Mesothelial cell of epicardium (in vitro differentiated cells): ENCODE measurements at regions not wholly inside any gene's neighbourhood (a gene's known extent, or its start where the extent isn't known, plus 50 kb on each side); places are given as distances from the start of the nearest gene placed in this dataset.
"Not testable (repeated sequence)": the region's sequence is repeated elsewhere in the genome, so short reads cannot be mapped to it uniquely, and the experiment has no call there.

Source experiments
- DNase-seq, 2 experiments: peaks; one replicate each; pipeline ENCODE4 v3.0.0; 2021; ENCODE audit warnings: low spot score in 2 of 2; ENCODE audit not compliant: unreplicated experiment in 2 of 2
- H3K27ac Mint-ChIP-seq: 2 replicates; pipeline ENCODE4 v1.8.0; 2021; ENCODE audit warnings: mixed read lengths
- H3K27me3 Mint-ChIP-seq: 2 replicates; pipeline ENCODE4 v1.8.0; 2021; ENCODE audit warnings: low read depth, mixed read lengths
- H3K36me3 Mint-ChIP-seq: 2 replicates; pipeline ENCODE4 v1.8.0; 2021; ENCODE audit warnings: mixed read lengths
- H3K4me1 Mint-ChIP-seq: 2 replicates; pipeline ENCODE4 v1.8.0; 2021; ENCODE audit warnings: mixed read lengths
- H3K4me3 Mint-ChIP-seq: 2 replicates; pipeline ENCODE4 v1.8.0; 2021; ENCODE audit warnings: mild to moderate bottlenecking, moderate library complexity, mixed read lengths
- H3K9me3 Mint-ChIP-seq: 2 replicates; pipeline ENCODE4 v1.8.0; 2021; ENCODE audit warnings: mixed read lengths
- CTCF ChIP-seq: fragments of 200-600 bp; sonication (generic); IDR thresholded peaks from one replicate; pipeline ENCODE4 v1.5.0; 2021; ENCODE audit warnings: antibody characterized with exemption; ENCODE audit not compliant: unreplicated experiment

GRCh38 chr18:49693717-49694005, 119.7 kb downstream of the ACAA2 start:
- H3K27me3 Mint-ChIP-seq, result no peaks in the 10 kb centered on the region
- no peak for DNase-seq
- no peak overlapping the region for H3K4me3 Mint-ChIP-seq
- peaks cover 9% of the 10 kb centered on the region for H3K9me3 Mint-ChIP-seq
- no peak for TF ChIP-seq CTCF
- H3K27ac Mint-ChIP-seq, result peak overlapping the region; percentile 72
- peaks cover 47% of the 10 kb centered on the region for H3K4me1 Mint-ChIP-seq
- no peaks in the 10 kb centered on the region for H3K36me3 Mint-ChIP-seq

- Mint-ChIP-seq H3K4me1 (peaks cover 46% of the 10 kb centered on the region), H3K9me3 (peaks cover 13% of the 10 kb centered on the region), H3K4me3 (no peak overlapping the region), H3K36me3 (no peaks in the 10 kb centered on the region), H3K27ac (peak overlapping the region; percentile 72), H3K27me3 (no peaks in the 10 kb centered on the region)
- TF ChIP-seq CTCF, result no peak
- DNase-seq, result no peak
These were observed 120.2 kb downstream of the ACAA2 start for GRCh38 chr18:49692906-49693716.

GRCh38 chr18:49691177-49691608, 122.1 kb downstream of the ACAA2 start:
- peaks cover 13% of the 10 kb centered on the region for H3K9me3 Mint-ChIP-seq
- no peak for TF ChIP-seq CTCF
- H3K27ac Mint-ChIP-seq, result no peak overlapping the region
- H3K4me3 Mint-ChIP-seq, result no peak overlapping the region
- H3K36me3 Mint-ChIP-seq, result no peaks in the 10 kb centered on the region
- H3K27me3 Mint-ChIP-seq, result no peaks in the 10 kb centered on the region
- peaks cover 36% of the 10 kb centered on the region for H3K4me1 Mint-ChIP-seq
- no peak for DNase-seq

- Mint-ChIP-seq H3K27me3 (no peaks in the 10 kb centered on the region), H3K9me3 (peaks cover 13% of the 10 kb centered on the region)
These were observed 123.0 kb downstream of the ACAA2 start for GRCh38 chr18:49690312-49690711.

GRCh38 chr18:49685231-49685942, 123.5 kb downstream of the LIPG start:
- peaks cover 19% of the 10 kb centered on the region for H3K4me1 Mint-ChIP-seq
- no peak overlapping the region for H3K4me3 Mint-ChIP-seq
- H3K27ac Mint-ChIP-seq, result no peak overlapping the region
- TF ChIP-seq CTCF, result no peak
- H3K9me3 Mint-ChIP-seq, result peaks cover 13% of the 10 kb centered on the region
- H3K27me3 Mint-ChIP-seq, result no peaks in the 10 kb centered on the region
- no peaks in the 10 kb centered on the region for H3K36me3 Mint-ChIP-seq
- DNase-seq, result no peak

More at GRCh38 chr18:49690312-49690711, 123.0 kb downstream of the ACAA2 start:
- no peak for TF ChIP-seq CTCF
- H3K4me3 Mint-ChIP-seq, result no peak overlapping the region
- peaks cover 43% of the 10 kb centered on the region for H3K4me1 Mint-ChIP-seq
- DNase-seq, result no peak
- peak overlapping the region; percentile 17 for H3K27ac Mint-ChIP-seq
- H3K36me3 Mint-ChIP-seq, result no peaks in the 10 kb centered on the region

- H3K27me3 Mint-ChIP-seq, H3K9me3 Mint-ChIP-seq, H3K4me3 Mint-ChIP-seq, H3K36me3 Mint-ChIP-seq, DNase-seq, H3K27ac Mint-ChIP-seq: not testable (repeated sequence)
- peaks cover 28% of the 10 kb centered on the region for H3K4me1 Mint-ChIP-seq
These were observed 120.9 kb downstream of the LIPG start for GRCh38 chr18:49682803-49683190.
